SK-N-SH (cell line): ENCODE measurements at regions not wholly inside any gene's neighbourhood (a gene's known extent, or its start where the extent isn't known, plus 50 kb on each side); places are given as distances from the start of the nearest gene placed in this dataset.

ENCODE experiments used
- CTCF ChIA-PET: fragments of 300-600, 350-600 bp; formaldehyde crosslinking; extraction: SDS; loops from one replicate; lab custom pipeline; 2021; lab: Yijun Ruan, JAX
- POLR2A ChIA-PET: fragments of 350-600 bp; sonication (Branson Sonifier 250); formaldehyde crosslinking; extraction: SDS; loops from one replicate; lab custom pipeline; 2020; ENCODE audit warnings: antibody characterized with exemption, inconsistent platforms; lab: Yijun Ruan, JAX
- DNase-seq: peaks from one replicate; pipeline ENCODE4 v3.0.0; 2012
- H2AFZ ChIP-seq: fragments of 200-600 bp; sonication (generic); 2 replicates; pipeline ENCODE4 v1.8.1; 2016; ENCODE audit warnings: antibody characterized with exemption, mild to moderate bottlenecking, low read depth
- H3F3A ChIP-seq: fragments of 200-600 bp; sonication (generic); replicated peaks from 2 replicates; pipeline ENCODE3; 2016; ENCODE audit warnings: antibody characterized with exemption, mild to moderate bottlenecking; ENCODE audit not compliant: insufficient read depth
- H3K27ac ChIP-seq, 2 experiments: fragments of 200-500 bp in 1 of 2; fragments of 200-600 bp in 1 of 2; sonication (Bioruptor generic) in 1 of 2; sonication (generic), shearing (Covaris generic) in 1 of 2; 2 replicates each; pipeline versions ENCODE4 v1.5.1 to v1.6.1; 2014 to 2016; ENCODE audit warnings: low read depth in 2 of 2, inconsistent platforms in 1 of 2, low read length in 1 of 2, mild to moderate bottlenecking in 1 of 2, mixed read lengths in 1 of 2
- H3K27me3 ChIP-seq: fragments of 200-600 bp; sonication (generic), shearing (Covaris generic); 2 replicates; pipeline ENCODE4 v1.6.1; 2016; ENCODE audit warnings: mixed run types; ENCODE audit not compliant: insufficient read depth
- H3K36me3 ChIP-seq, 2 experiments: fragments of 200-500 bp in 1 of 2; fragments of 200-600 bp in 1 of 2; sonication (Bioruptor generic) in 1 of 2; sonication (generic) in 1 of 2; replicated peaks in 1 of 2; 2 replicates each; pipeline versions ENCODE3 to v1.5.1; 2014 to 2016; ENCODE audit warnings: low read length in 1 of 2, mild to moderate bottlenecking in 1 of 2; ENCODE audit not compliant: insufficient read depth in 2 of 2, control insufficient read depth in 1 of 2
- H3K4me1 ChIP-seq, 2 experiments: fragments of 200-500 bp in 1 of 2; fragments of 200-600 bp in 1 of 2; sonication (Bioruptor generic) in 1 of 2; sonication (generic), shearing (Covaris generic) in 1 of 2; 2 replicates each; pipeline versions ENCODE4 v1.5.1 to v1.6.1; 2014 to 2016; ENCODE audit warnings: low read depth in 1 of 2, low read length in 1 of 2, mixed run types in 1 of 2; ENCODE audit not compliant: insufficient read depth in 2 of 2, control insufficient read depth in 1 of 2
- H3K4me2 ChIP-seq: fragments of 200-600 bp; sonication (generic), shearing (Covaris generic); 2 replicates; pipeline ENCODE4 v1.6.1; 2017; ENCODE audit warnings: mixed run types
- H3K4me3 ChIP-seq, 2 experiments: fragments of 200-500 bp in 1 of 2; fragments of 200-600 bp in 1 of 2; sonication (Bioruptor generic) in 1 of 2; sonication (generic), shearing (Covaris generic) in 1 of 2; 2 replicates each; pipeline versions ENCODE4 v1.5.1 to v1.8.1; 2014 to 2016; ENCODE audit warnings: low read depth in 2 of 2, inconsistent platforms in 1 of 2, low read length in 1 of 2, mild to moderate bottlenecking in 1 of 2, mixed read lengths in 1 of 2, moderate library complexity in 1 of 2
- H3K79me2 ChIP-seq: fragments of 200-600 bp; sonication (generic); 2 replicates; pipeline ENCODE4 v1.8.1; 2017; ENCODE audit warnings: mild to moderate bottlenecking; ENCODE audit not compliant: insufficient read depth
- H3K9ac ChIP-seq: fragments of 200-600 bp; sonication (generic); 2 replicates; pipeline ENCODE4 v1.6.1; 2017; ENCODE audit warnings: mixed run types
- H3K9me2 ChIP-seq: fragments of 200-600 bp; sonication (generic); 2 replicates; pipeline ENCODE4 v1.6.1; 2017; ENCODE audit warnings: mixed run types
- H3K9me3 ChIP-seq: fragments of 200-600 bp; sonication (generic); 2 replicates; pipeline ENCODE4 v1.6.1; 2017; ENCODE audit warnings: mixed run types, mild to moderate bottlenecking, moderate library complexity
- H4K20me1 ChIP-seq: fragments of 200-600 bp; sonication (generic); 2 replicates; pipeline ENCODE4 v1.6.1; 2017; ENCODE audit warnings: mild to moderate bottlenecking, mixed run types; ENCODE audit not compliant: insufficient read depth
- CHD2 ChIP-seq: fragments of 150-350 bp; IDR thresholded peaks from 2 replicates; pipeline ENCODE4 v1.6.1; 2018; ENCODE audit warnings: low read length; ENCODE audit not compliant: partially characterized antibody
- EP300 ChIP-seq, 2 experiments: IDR thresholded peaks; 2 replicates each; pipeline versions ENCODE4 v1.4.0 to v1.6.1; 2012; ENCODE audit warnings: borderline replicate concordance in 1 of 2, low read depth in 1 of 2, low read length in 1 of 2
- FOXJ3 ChIP-seq: sonication (generic); formaldehyde crosslinking; IDR thresholded peaks from 2 replicates; pipeline ENCODE4 v1.5.1; 2020; ENCODE audit warnings: mild to moderate bottlenecking, missing genetic modification reagents
- FOXM1 ChIP-seq: IDR thresholded peaks from 2 replicates; pipeline ENCODE4 v1.4.0; 2012; ENCODE audit warnings: low read depth, mild to moderate bottlenecking
- JUND ChIP-seq: IDR thresholded peaks from 2 replicates; pipeline ENCODE4 v1.4.0; 2012
- MEF2A ChIP-seq: IDR thresholded peaks from 2 replicates; pipeline ENCODE4 v1.4.0; 2012; ENCODE audit warnings: low read depth, borderline replicate concordance
- NFIC ChIP-seq: IDR thresholded peaks from 2 replicates; pipeline ENCODE4 v1.4.0; 2012; ENCODE audit warnings: borderline replicate concordance
- POLR2AphosphoS5 ChIP-seq: IDR thresholded peaks from 2 replicates; pipeline ENCODE4 v1.6.1; 2012; ENCODE audit warnings: low read depth, low read length
- RAD21 ChIP-seq: IDR thresholded peaks from 2 replicates; pipeline ENCODE4 v1.6.1; 2012; ENCODE audit warnings: mild to moderate bottlenecking, low read length
- RXRA ChIP-seq: IDR thresholded peaks from 2 replicates; pipeline ENCODE4 v1.4.0; 2012; ENCODE audit warnings: low read depth, mild to moderate bottlenecking, borderline replicate concordance
- SIN3A ChIP-seq: IDR thresholded peaks from 2 replicates; pipeline ENCODE4 v1.6.1; 2012; ENCODE audit warnings: low read depth, mild to moderate bottlenecking, low read length, moderate library complexity, borderline replicate concordance
- TAF1 ChIP-seq: IDR thresholded peaks from 2 replicates; pipeline ENCODE4 v1.6.1; 2012; ENCODE audit warnings: low read depth, mild to moderate bottlenecking, low read length, moderate library complexity, borderline replicate concordance
- TEAD4 ChIP-seq: IDR thresholded peaks from 2 replicates; pipeline ENCODE4 v1.4.0; 2012; ENCODE audit warnings: mild to moderate bottlenecking, borderline replicate concordance; ENCODE audit not compliant: insufficient read depth
- YY1 ChIP-seq: IDR thresholded peaks from 2 replicates; pipeline ENCODE4 v1.4.0; 2012; ENCODE audit warnings: low read depth, mild to moderate bottlenecking
- WGBS: methylation state at CpG from one replicate; pipeline ENCODE4 v1.1.6; 2017; ENCODE audit warnings: low lambda C conversion rate; 5-methylcytosine and 5-hydroxymethylcytosine counted together
- TF ChIP-seq, protein P1 (sequence below): fragments of 150-350 bp; IDR thresholded peaks from 2 replicates; pipeline ENCODE4 v1.6.1; 2017; ENCODE audit warnings: antibody characterized with exemption, low read length, low read depth, borderline replicate concordance
- TF ChIP-seq, protein P2 (sequence below): IDR thresholded peaks from 2 replicates; pipeline ENCODE4 v1.4.0; 2012; ENCODE audit warnings: low read depth
- TF ChIP-seq, protein P3 (sequence below): fragments of 150-350 bp; IDR thresholded peaks from 2 replicates; pipeline ENCODE4 v1.6.1; 2016; ENCODE audit warnings: mild to moderate bottlenecking, low read depth, low read length
- TF ChIP-seq, protein P4 (sequence below): IDR thresholded peaks from 2 replicates; pipeline ENCODE4; 2012

DNA sequence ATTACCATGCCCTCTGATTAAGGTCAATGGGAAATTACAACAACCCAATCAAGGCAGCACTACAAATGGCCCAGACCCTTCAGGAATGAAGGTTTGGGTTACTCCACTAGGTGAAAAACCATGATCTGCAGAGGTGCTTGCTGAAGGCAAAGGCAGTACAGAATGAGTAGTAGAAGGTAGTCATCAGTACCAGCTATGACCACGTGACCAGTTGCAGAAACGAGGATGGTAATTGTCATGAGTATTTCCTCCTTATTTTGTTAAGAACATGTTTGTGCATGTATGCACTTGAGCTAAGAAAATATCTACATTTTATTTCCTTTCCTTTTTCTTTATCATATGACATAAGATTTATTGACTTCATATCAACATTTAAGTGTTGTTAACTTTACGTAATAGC is 607.1 kb downstream of the KCNT2 start:
- Histone ChIP-seq H4K20me1 (no peaks in the 10 kb centered on the region), H3K79me2 (no peaks in the 10 kb centered on the region), H3K9me3 (no peaks in the 10 kb centered on the region), H3K36me3 (no peaks in the 10 kb centered on the region), H3K9ac (no peak overlapping the region), H2AFZ (no peak overlapping the region), H3K27ac (no peak overlapping the region), H3K27me3 (no peaks in the 10 kb centered on the region), H3K4me3 (no peak overlapping the region), H3K4me2 (no peak overlapping the region), H3K9me2 (no peaks in the 10 kb centered on the region), H3F3A (no peaks in the 10 kb centered on the region), H3K4me1 (no peaks in the 10 kb centered on the region)
- POLR2A ChIA-PET = no interaction called here
- TF ChIP-seq POLR2AphosphoS5 = no peak
- no peak for TF ChIP-seq YY1
- TF ChIP-seq JUND = no peak
- no peak for TF ChIP-seq TAF1
- no peak for TF ChIP-seq MEF2A
- no peak for TF ChIP-seq SIN3A
- no peak for TF ChIP-seq RAD21
- no peak for TF ChIP-seq TEAD4
- TF ChIP-seq, protein P1, sequence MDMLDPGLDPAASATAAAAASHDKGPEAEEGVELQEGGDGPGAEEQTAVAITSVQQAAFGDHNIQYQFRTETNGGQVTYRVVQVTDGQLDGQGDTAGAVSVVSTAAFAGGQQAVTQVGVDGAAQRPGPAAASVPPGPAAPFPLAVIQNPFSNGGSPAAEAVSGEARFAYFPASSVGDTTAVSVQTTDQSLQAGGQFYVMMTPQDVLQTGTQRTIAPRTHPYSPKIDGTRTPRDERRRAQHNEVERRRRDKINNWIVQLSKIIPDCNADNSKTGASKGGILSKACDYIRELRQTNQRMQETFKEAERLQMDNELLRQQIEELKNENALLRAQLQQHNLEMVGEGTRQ = no peak
- TF ChIP-seq FOXJ3 (CRISPR knock-in tag) = no peak
- TF ChIP-seq RXRA = no peak
- TF ChIP-seq, protein P2, sequence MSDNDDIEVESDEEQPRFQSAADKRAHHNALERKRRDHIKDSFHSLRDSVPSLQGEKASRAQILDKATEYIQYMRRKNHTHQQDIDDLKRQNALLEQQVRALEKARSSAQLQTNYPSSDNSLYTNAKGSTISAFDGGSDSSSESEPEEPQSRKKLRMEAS = no peak
- TF ChIP-seq CHD2 = no peak
- TF ChIP-seq, protein P3, sequence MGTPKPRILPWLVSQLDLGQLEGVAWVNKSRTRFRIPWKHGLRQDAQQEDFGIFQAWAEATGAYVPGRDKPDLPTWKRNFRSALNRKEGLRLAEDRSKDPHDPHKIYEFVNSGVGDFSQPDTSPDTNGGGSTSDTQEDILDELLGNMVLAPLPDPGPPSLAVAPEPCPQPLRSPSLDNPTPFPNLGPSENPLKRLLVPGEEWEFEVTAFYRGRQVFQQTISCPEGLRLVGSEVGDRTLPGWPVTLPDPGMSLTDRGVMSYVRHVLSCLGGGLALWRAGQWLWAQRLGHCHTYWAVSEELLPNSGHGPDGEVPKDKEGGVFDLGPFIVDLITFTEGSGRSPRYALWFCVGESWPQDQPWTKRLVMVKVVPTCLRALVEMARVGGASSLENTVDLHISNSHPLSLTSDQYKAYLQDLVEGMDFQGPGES = no peak
- TF ChIP-seq EP300 (IDR thresholded peaks at IDR 0.05; ENCODE audit: borderline replicate concordance in 1 of 2, low read depth in 1 of 2, low read length in 1 of 2) = no peak
- TF ChIP-seq, protein P4, sequence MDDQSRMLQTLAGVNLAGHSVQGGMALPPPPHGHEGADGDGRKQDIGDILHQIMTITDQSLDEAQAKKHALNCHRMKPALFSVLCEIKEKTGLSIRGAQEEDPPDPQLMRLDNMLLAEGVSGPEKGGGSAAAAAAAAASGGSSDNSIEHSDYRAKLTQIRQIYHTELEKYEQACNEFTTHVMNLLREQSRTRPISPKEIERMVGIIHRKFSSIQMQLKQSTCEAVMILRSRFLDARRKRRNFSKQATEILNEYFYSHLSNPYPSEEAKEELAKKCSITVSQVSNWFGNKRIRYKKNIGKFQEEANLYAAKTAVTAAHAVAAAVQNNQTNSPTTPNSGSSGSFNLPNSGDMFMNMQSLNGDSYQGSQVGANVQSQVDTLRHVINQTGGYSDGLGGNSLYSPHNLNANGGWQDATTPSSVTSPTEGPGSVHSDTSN = no peak
- TF ChIP-seq FOXM1 = no peak
- TF ChIP-seq NFIC = no peak
- 71% methylated on average over 3 of the region's 3 CpGs for WGBS
- no peak for DNase-seq
- CTCF ChIA-PET = no interaction called here
